ENCODE measurements at regions not wholly inside any gene's neighbourhood (a gene's known extent, or its start where the extent isn't known, plus 50 kb on each side); places are given as distances from the start of the nearest gene placed in this dataset.
A peak's percentile ranks its signal among the peaks of the same experiment; 100 is the strongest.

DNA sequence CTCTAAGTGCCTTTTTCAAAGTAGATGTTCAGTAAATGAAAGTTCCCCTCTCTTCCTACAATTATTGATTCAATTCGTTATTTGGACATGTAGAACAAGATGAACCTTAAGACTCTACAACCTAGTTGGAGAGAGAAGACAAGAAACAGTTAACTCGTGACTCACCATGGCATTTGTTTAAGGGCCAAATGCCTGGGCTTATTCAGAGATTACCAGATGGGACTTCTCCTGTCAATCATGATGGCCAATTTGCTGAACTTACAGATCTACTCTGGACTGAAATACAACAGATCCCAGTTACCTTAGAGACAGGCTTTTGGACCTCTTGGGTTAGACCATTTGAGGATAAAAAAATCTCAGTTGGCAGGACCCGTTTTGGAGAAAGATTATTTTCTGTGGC lies 93.5 kb downstream of the C1orf94 start:
- no peak for DNase-seq
- ATAC-seq, result no peak

GRCh38 chr1:34272152-34272551 lies 95.4 kb downstream of the C1orf94 start:
- ATAC-seq, result no peak

DNA sequence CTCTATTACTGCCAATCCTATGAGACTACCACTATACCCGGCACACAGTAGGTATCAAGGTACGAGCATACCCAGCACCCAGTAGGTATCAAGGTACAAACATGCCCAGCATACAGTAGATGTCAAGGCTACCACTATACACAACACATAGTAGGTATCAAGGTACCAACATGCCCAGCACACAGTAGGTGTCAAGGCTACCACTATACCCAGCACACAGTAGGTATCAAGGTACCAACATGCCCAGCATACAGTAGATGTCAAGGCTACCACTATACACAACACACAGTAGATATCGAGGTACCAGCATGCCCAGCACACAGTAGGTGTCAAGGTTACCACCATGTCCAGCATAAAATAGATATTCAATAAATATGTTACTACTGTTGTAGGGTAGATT lies 98.4 kb downstream of the C1orf94 start:
- ATAC-seq (peak; percentile 19), DNase-seq (no peak)

More at GRCh38 chr1:34272152-34272551, 95.4 kb downstream of the C1orf94 start:
- DNase-seq, result no peak

DNA sequence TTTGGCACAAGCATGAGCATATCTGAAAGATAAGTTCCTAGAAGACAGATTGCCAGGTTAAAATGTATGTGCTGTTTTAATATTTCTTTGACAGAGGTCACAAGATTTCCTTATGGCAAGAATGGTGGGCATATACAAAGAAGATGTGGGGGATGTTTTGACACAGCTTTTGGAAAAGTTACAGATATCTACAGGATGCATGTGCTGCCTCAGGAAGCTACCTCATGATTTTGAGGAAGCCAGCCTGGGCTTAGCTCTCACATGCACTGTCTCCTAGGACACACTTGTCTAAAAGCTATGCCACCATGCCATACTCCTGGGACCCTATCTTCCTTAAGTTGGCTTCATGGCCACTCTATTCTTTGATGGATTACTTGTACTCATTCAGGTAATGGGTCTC lies 99.9 kb downstream of the C1orf94 start:
- no peak for ATAC-seq
- DNase-seq, result no peak

DNA sequence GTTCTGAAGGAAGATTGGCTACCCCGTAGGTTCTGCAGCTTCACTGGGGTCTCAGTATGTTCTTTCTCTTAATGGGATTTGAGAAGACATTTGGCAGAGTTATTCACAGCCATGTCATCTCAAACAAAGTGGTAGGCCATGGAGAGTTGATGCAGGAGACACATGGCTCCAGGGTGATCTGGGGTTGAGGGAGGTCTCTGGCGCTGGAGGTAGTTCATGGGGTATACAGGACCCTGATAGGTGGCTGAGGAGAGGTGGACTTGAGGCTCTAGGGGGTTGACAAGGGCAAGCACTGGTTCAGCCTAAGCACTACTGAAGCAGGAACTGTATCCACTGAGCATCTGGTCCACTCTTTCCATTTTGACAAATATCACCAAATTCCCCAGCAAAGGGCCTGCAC lies 100.4 kb downstream of the C1orf94 start:
- DNase-seq, result no peak
- ATAC-seq, result no peak

GRCh38 chr1:34278211-34278610 lies 101.5 kb downstream of the C1orf94 start:
- no peak for DNase-seq
- ATAC-seq, result no peak

DNA sequence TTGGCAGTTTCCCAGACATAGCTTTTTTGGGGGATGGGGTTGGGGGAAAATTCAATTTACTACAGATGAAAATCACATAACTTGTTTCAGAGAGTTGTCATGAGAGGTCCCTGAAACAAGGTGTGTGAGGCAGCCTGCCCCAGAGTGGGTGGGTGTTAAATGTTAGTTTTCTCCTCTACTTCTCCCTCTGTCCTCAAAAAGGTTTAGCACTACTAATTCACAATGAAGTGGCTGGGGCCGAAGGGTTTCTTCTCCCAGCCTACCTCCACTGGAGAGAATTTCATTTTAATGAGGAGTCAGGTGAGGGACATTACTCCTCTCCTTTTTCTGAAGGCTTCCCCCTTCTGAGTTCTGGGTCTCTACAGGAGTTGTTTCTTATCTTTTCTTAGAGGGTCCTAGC lies 103.3 kb downstream of the C1orf94 start:
- ATAC-seq, result no peak
- no peak for DNase-seq

GRCh38 chr1:34280509-34280908 lies 103.8 kb downstream of the C1orf94 start:
- ATAC-seq (no peak), DNase-seq (no peak)

DNA sequence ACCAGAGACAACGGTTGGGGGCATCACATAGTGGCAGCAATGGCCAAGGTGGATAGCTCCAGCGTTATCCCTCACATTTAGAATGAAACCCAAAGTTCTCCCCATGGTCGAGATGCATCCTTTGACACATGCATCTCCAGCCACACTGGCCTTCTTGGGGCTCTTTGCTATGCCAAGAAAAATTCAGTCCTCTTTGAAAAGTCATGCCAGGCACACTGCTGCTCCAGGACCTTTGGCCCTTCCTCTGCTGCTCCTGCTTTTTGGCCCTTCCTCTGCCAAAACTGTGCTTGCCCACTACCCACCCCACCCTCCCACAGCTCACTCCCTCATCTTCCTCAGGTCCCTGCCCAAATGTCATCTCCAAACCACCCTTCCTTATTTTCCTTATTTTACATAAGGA lies 106.4 kb downstream of the C1orf94 start:
- DNase-seq, result no peak
- ATAC-seq, result no peak

DNA sequence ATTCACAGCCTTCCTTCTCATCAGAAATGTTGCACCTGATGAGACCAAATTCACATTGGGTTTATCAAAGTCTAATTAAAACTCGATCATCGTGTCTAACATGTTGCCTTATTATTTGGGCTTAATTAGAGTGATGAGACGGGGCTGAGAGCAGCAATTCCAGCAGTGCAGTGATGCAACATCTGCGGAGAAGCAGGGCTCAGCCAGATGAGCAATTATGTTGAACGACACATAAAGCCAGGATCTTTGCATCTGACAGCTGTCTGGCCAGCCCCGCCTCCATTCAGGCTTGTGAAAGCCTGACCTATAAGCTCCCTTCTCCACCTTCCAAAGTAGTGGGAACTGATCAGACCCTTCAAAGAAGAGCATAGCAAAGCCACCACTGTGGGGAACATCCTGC lies 109.8 kb downstream of the C1orf94 start:
- no peak for ATAC-seq
- no peak for DNase-seq

DNA sequence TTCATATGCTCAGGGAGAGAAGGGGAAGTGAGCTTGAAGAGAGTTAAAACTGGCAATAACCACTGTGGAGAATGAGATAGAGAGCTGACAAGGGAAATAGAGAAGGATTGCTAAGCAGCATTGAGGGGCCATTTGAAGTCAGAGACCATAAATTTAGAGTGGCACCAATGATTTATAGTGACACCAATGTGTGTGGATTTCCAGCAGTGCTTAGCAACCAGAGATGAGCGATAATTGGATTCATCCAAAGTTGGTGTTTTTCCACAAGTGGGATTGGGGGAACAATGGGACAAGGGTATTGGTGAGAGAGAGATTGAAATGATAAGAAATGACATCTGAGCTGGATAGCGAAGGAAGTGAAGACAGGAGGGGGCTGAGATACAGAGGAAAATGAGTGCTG lies 114.1 kb downstream of the C1orf94 start:
- no peak for ATAC-seq
- no peak for DNase-seq

DNA sequence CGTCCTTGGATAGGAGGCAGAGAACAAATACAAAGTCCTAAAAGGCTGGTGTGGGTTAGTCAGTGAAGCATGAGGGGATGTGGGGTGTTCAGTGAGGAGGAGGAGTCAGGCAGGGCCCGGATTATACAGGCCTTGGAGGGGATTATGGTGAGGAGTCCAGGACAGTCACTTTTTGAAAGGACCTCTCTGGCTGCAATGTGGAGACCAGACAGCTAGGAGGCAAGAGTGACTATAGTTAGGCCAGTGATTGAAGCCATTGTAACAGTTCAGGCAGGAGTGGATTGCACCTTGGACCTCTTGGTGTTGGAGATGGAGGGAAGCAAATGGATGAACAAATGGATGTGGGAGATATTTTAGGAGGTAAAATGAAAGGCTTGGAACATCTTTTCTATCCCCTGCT lies 115.8 kb downstream of the C1orf94 start:
- DNase-seq (no peak), ATAC-seq (no peak)

DNA sequence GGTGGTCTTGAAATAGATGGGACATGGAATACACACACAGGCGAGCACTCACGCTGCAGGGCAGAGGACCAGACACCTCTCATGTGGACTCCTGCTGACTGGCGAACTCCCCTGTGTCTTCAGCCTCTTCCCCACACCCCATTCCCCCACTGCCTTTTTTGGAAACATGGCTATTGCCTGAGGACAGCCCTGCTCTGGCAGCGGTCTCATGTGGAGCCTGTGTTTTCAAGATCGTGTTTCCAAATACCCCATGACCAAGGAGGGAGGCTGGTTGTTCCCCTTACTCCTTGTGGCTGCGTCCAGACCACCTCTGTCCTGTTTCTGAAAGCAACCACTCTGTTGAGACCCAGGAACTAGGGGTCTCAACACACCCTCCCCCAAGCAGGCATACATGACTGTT lies 119.4 kb downstream of the C1orf94 start:
- DNase-seq (no peak), ATAC-seq (no peak)

DNA sequence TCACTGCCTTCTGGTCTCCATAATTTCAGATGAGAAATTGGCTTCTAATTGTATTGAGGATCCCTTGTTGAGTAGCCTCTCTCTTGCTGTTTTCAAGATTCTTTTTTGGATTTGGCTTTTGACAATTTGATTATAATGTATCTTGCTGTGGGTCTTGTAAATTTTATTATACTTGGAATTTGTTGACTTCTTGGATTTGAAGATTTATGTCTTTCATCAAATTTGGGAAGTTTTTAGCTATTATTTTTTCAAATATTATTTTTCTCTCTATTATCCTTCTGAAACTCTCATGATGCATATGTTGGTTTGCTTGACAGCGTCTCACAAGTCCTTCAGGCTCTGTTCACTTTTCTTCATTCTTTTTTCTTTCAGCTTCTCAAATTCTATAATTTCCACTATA lies 126.1 kb downstream of the C1orf94 start:
- DNase-seq, result no peak

GRCh38 chr1:34303218-34303617 lies 126.5 kb downstream of the C1orf94 start:
- no peak for DNase-seq
- ATAC-seq, result no peak

More for the DNA sequence above, 126.1 kb downstream of the C1orf94 start:
- ATAC-seq, result no peak

DNA sequence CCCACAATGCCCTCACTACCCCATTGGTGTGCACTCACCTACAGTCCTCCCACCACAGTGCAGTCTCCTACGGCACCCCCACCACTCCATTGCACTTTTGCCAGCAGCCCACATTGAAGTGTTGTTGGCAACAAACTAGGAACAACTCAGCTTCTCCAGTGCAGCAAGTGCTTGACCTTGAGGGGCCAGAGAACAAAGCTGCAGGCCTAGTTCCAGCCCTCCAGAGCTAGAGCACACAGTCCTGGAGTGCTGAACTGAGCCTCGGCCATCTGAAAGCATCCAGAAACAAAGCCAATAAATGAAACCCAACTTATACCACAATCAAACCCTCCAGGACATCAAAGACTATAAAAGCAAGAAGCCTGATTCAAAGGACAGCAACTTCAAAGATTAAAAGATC lies 129.9 kb downstream of the C1orf94 start:
- no peak for ATAC-seq

GRCh38 chr1:34312359-34312758 lies 135.7 kb downstream of the C1orf94 start:
- DNase-seq, result no peak
- ATAC-seq, result no peak

More for the DNA sequence above, 129.9 kb downstream of the C1orf94 start:
- no peak for DNase-seq

DNA sequence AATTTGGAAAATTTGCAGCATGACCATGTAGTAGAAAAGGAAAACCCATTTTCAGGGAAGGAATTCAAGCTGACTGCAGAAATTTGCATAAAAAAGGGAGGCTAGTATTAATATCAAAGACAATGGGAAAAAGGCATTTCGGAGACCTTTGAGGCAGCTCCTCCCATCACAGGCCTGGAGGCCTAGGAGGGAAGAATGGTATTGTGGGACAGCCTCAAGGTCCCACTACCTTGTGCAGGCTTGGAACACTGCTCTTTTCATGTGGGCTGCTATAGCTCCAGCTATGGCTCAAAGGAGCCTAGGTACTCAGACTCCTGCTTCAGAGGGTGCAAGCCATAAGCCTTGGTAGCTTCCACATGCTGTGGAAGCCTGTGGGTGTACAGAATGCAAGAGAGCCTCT lies 139.3 kb downstream of the C1orf94 start:
- ATAC-seq, result no peak
- DNase-seq, result no peak

- no peak for ATAC-seq
- no peak for DNase-seq
Observed at GRCh38 chr1:34316773-34317172, 140.1 kb downstream of the C1orf94 start.

GRCh38 chr1:34319218-34319617 lies 142.5 kb downstream of the C1orf94 start:
- ATAC-seq (no peak), DNase-seq (no peak)

- no peak for ATAC-seq
Observed at GRCh38 chr1:34320053-34320669, 143.5 kb downstream of the C1orf94 start.

DNA sequence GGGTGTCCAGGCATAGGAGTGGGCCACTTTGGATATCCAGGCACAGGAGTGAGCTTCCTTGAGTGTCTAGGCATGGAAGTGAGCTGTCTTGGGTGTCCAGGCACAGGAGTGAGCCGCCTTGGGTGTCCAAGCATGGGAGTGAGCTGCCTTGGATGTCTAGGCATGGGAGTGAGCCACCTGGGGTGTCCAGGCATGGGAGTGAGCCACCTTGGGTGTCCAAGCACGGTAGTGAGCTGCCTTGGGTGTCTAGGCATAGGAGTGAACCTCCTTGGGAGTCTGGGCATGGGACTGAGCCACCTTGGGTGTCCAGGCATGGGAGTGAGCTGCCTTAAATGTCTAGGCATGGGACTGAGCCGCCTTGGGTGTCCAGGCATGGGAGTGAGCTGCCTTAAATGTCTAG lies 146.3 kb downstream of the C1orf94 start:
- ATAC-seq (no peak), DNase-seq (no peak)

More at GRCh38 chr1:34320053-34320669, 143.5 kb downstream of the C1orf94 start:
- DNase-seq, result no peak

DNA sequence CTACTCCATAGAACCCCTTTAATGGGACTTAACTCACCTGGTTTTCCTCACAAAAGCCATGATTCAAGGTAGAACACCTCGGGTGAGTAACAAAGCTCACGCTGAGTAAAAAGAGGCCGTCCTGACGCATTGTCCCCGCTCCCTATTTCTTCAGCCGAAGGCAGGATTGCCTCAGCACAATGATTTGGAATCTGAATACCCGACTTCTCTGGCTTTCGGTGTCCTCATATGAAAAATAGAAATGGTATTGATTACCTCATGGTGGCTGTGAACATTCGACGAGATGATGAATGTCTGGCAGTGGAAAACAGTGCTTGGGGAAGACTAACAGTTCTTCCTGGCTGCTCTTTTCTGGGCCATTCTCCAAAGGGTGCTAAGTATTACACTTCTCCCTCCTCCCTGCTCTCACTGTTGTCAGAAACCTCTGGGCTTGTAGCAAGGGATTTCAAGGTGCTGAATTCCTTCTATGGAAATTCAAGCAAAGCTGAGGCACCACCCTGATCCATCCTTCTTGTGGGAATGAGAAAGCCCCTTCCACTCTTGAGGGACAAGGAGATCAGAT lies 148.3 kb downstream of the C1orf94 start:
- DNase-seq, result no peak
- ATAC-seq, result no peak

DNA sequence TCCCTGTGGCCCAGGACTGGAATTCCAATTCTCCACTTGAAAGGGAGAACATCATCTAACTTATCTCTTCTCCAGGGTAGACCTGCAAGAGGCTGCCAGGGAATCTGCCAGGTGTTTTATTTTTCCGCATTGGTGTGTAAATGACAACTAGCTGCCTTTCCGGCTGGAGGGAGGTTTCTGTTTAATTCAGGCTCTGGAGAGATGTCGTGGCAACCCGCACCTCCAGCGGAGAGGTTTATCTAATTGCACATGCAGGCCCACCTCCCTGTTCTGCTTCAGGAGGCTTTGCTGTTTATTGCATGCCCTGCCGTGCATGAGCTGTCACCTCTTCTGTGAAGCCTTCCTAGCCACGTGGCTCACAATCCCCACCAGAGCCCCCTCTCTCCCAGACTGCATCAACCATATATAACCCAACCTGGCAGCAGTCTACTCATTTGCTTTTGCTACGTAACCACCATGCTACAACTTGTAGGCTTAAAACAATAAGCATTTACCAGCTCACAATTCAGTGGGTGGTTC lies 151.6 kb downstream of the C1orf94 start:
- ATAC-seq, result no peak
- DNase-seq, result no peak

Data from stimulated activated naive CD8-positive, alpha-beta T cell treated with anti-CD3 and anti-CD28 coated beads, Interleukin-15, Interleukin-2, amounts not matched to agents 100 U/mL and 50 U/mL, for 24 hours (primary cell).